HG03025 (cell line): ENCODE measurements at regions not wholly inside any gene's neighbourhood (a gene's known extent, or its start where the extent isn't known, plus 50 kb on each side); places are given as distances from the start of the nearest gene placed in this dataset.
A peak's percentile ranks its signal among the peaks of the same experiment; 100 is the strongest.

Experiments used
- ATAC-seq: cut with Tn5 transposase; IDR thresholded peaks from one replicate; pipeline ENCODE4 v1.9.1; 2021; ENCODE audit warnings: mild to moderate bottlenecking, moderate library complexity; ENCODE audit not compliant: unreplicated experiment, low FRiP score

- ATAC-seq: no peak
Measured at GRCh38 chr5:164708831-164709230, 1203.4 kb downstream of the MAT2B start.

- ATAC-seq: no peak
Measured at GRCh38 chr5:164713682-164714081, 1208.3 kb downstream of the MAT2B start.

DNA sequence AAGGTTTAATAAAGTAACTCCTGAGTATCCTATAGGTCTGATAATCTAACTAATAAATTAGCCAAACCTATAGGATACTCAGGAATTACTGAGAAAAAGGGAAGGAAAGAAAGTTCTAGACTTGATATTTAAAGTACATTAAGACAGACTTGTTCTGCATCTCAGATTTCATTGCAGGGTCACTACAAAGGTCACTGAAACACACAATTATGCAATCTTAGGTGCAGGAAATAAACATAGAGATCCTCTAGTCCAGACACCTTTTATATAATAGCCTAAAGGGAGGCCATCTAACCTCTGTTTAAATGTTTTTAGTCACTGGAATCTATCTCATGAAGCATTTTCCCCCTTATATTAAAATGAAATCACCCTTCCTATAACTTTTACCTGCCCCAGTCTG, 1215.7 kb downstream of the MAT2B start:
- ATAC-seq: no peak

- ATAC-seq: no peak
Measured at GRCh38 chr5:164721656-164722055, 1216.2 kb downstream of the MAT2B start.

- ATAC-seq: no peak
Measured at GRCh38 chr5:164722702-164723101, 1217.3 kb downstream of the MAT2B start.

DNA sequence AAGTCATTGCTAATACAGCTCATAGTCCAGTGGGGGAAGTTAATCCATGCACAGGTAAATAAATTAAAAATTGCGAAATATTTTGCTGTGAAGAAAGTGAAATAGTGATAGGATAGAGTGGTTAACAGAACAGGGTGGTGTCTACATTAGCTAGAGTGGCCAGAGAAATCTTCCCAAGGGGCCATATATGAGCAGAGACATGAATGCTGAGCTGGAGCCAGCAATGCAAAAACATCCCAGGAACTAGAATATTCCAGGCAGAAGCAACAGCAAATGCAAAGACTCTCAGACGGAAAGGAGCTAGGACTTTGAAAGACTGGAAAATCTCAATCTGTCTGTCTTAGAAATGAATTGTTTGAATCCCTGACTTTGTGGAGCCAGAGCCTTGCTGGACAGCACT, 1221.6 kb downstream of the MAT2B start:
- ATAC-seq: no peak

DNA sequence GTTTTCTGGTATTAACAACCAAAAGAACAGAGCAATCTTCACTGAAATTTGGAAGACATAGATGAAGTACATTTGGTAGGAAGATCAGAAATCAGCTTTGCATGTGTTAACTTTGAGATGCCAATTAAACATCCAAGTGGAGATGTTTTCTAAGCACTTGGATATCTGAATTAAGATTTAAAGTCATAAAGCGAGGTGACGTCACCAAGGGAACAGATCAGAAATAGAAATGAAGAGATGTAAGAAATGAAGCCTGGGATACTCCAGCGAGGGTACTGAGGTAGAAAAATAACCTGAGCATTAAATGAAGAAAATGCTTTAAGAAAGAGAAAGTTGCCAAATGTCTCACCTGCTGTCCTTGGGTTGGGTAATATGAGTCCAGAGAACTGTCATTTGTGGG, 1223.3 kb downstream of the MAT2B start:
- ATAC-seq: no peak

GRCh38 chr5:164735334-164735733, 1229.9 kb downstream of the MAT2B start:
- no peak for ATAC-seq

DNA sequence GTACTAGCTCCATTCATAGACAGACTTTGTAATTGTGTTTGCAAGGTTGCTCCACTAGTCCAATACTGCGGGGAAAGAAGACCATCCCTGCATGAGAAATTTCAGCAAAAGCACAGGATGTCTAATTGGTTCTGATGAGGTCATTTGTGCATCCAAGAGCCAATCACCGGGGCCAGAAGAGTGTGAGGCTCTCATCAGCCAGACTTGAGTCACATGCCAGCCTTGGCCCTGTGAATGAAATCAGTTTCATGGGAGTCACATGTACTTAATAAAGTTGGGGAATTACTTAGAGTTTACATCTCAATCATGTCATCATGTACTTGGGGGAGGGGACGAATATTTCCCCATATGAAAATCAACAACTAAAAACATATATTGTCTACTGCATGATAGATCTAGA, 1236.0 kb downstream of the MAT2B start:
- no peak for ATAC-seq

- ATAC-seq: peak; percentile 98
Measured at GRCh38 chr5:164742025-164742424, 1236.6 kb downstream of the MAT2B start.

DNA sequence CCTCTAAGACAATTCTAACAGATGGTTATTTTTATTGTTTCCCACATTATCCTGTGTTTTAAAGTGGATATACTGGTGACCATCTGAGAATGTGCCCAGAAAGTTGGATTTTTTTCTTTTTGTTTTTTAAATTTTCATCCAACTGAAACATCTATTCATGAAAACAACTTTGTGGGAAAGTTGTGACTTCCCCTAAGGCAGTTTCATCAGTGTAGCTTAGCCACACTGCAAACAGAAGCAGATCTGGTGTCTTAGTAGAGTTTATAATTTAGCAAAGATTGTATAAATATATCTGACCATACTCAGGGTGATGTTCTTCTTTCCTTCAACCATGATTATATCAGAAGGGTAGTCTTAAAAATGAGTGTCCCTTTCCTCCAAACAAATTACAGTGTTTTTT, 1241.3 kb downstream of the MAT2B start:
- no peak for ATAC-seq

GRCh38 chr5:164747371-164747770, 1242.0 kb downstream of the MAT2B start:
- ATAC-seq: no peak

DNA sequence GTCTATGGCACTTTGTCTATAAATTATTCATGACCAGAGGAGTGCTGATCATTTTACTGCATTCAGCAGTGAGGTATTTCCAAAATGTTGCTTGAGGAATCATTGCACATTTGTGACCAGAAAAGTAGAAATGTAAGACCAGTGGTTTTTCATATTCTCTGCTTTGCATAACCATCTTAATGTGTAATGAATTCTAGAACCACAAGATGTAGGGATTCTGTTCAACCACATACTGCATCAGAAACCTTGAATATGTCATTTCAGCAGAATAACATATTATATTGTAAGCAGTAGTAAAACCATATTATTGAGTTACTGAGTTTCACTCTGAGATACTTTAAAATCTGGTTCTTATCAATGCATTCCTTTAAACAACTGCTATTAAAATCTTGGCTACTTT, 1243.4 kb downstream of the MAT2B start:
- ATAC-seq: peak; percentile 64

GRCh38 chr5:164753434-164753833, 1248.0 kb downstream of the MAT2B start:
- no peak for ATAC-seq

GRCh38 chr5:164763206-164763605, 1257.8 kb downstream of the MAT2B start:
- ATAC-seq: no peak

- no peak for ATAC-seq
Measured at GRCh38 chr5:164772122-164772521, 1266.7 kb downstream of the MAT2B start.

GRCh38 chr5:164784230-164784629, 1278.8 kb downstream of the MAT2B start:
- no peak for ATAC-seq

- ATAC-seq: no peak
Measured at GRCh38 chr5:164798110-164798509, 1292.7 kb downstream of the MAT2B start.

GRCh38 chr5:164799391-164799790, 1294.0 kb downstream of the MAT2B start:
- no peak for ATAC-seq

GRCh38 chr5:164801910-164802309, 1296.5 kb downstream of the MAT2B start:
- ATAC-seq: no peak

- ATAC-seq: no peak
Measured at GRCh38 chr5:164809821-164810220, 1304.4 kb downstream of the MAT2B start.

DNA sequence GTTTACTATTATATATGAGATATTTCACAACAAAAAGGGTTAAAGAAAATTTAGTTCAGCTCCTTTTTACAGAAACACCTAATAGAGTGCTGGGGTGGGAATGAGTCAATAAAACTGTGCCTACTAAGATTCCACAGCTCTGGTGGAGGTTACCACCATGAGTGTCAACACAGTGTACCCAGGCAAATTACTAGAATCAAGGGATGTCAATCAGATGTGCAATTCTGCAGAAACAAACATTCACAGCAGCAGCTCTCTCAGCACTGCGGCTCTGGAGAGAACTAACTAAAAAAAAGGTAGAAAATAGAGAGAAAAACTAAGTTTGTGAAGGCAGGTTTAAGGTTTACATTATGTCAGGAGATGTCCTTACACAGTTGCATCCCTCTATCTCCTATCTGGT, 1313.0 kb downstream of the MAT2B start:
- no peak for ATAC-seq

DNA sequence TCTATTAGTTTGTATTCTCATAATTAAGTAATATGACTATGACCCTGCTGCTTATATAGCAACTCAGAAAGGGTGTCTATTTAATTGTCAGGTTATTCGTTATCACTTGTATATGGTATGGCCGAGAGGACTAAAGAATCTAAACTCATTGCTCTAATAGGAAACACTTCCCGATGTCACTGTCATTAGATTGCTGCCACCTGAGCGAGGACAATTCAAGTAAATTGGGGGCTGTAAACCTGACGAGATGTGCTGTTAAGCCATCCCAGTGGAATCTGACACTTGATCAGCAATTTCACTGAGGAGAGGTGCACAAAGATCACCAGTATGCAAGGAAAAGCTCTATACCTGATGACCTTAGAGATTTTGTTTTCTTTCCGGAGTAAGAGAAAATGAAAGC, 1319.3 kb downstream of the MAT2B start:
- no peak for ATAC-seq
